Endothelial cell of umbilical vein (primary cell): ENCODE measurements at regions not wholly inside any gene's neighbourhood (a gene's known extent, or its start where the extent isn't known, plus 50 kb on each side); places are given as distances from the start of the nearest gene placed in this dataset.

Experiments
- BruUV-seq: library from RNA; stranded (reverse); fragments of 400-500 nt; replicated peaks from 2 replicates; lab custom pipeline; 2021; lab: Mats Ljungman, UMichigan
- CTCF ChIA-PET: fragments of 300-600, 350-600 bp; sonication (Branson Sonifier 250); formaldehyde crosslinking; loops from one replicate; lab custom pipeline; 2021; ENCODE audit warnings: antibody characterized with exemption, inconsistent platforms; lab: Charles Lee
- POLR2A ChIA-PET: fragments of 300-600, 350-600 bp; sonication (Branson Sonifier 250); formaldehyde crosslinking; loops from one replicate; lab custom pipeline; 2021; ENCODE audit warnings: antibody characterized with exemption, inconsistent platforms; lab: Charles Lee
- DNase-seq: peaks from one replicate; pipeline ENCODE4 v3.0.0-alpha.2; 2011; ENCODE audit warnings: low read depth, low spot score
- FAIRE-seq: peaks from 2 replicates; lab custom pipeline; 2011; peaks lifted over from hg19 to GRCh38; lab: Jason Lieb, UNC
- H2AFZ ChIP-seq: 2 replicates; pipeline ENCODE4 v1.6.0; 2012; ENCODE audit warnings: low read depth, low read length, control low read depth, inconsistent platforms
- H3K27ac ChIP-seq: 2 replicates; pipeline ENCODE4 v1.5.1; 2011; ENCODE audit warnings: low read depth, mild to moderate bottlenecking, control low read depth, low read length, moderate library complexity; ENCODE audit not compliant: insufficient read depth
- H3K27me3 ChIP-seq, 2 experiments: 2 replicates each; pipeline versions ENCODE4 v1.6.0 to v1.6.1; 2011; ENCODE audit warnings: low read length in 2 of 2, mixed read lengths in 1 of 2; ENCODE audit not compliant: control insufficient read depth in 2 of 2, insufficient read depth in 2 of 2
- H3K36me3 ChIP-seq, 2 experiments: 2 replicates in 1 of 2; 3 replicates in 1 of 2; pipeline ENCODE4 v1.5.1; 2011; ENCODE audit warnings: low read length in 2 of 2, mild to moderate bottlenecking in 1 of 2, moderate library complexity in 1 of 2; ENCODE audit not compliant: control insufficient read depth in 2 of 2, insufficient read depth in 2 of 2; ENCODE audit errors: extremely low read depth in 1 of 2
- H3K4me1 ChIP-seq: 3 replicates; pipeline ENCODE4 v1.5.1; 2011; ENCODE audit warnings: mild to moderate bottlenecking, low read length; ENCODE audit not compliant: control insufficient read depth, insufficient read depth; ENCODE audit errors: extremely low read depth
- H3K4me2 ChIP-seq: 2 replicates; pipeline ENCODE4 v1.6.1; 2011; ENCODE audit warnings: low read length, control low read depth, mixed read lengths; ENCODE audit not compliant: insufficient read depth
- H3K4me3 ChIP-seq, 3 experiments: fragments of 200-600 bp in 1 of 3; sonication (generic), shearing (Covaris generic) in 1 of 3; replicated peaks in 1 of 3; 2 replicates each; pipeline ENCODE4 v1.5.1; 2011 to 2016; ENCODE audit warnings: control low read depth in 3 of 3, low read length in 3 of 3, mild to moderate bottlenecking in 2 of 3, inconsistent platforms in 1 of 3, low read depth in 1 of 3, moderate library complexity in 1 of 3; ENCODE audit not compliant: insufficient read depth in 1 of 3
- H3K79me2 ChIP-seq: 2 replicates; pipeline ENCODE4 v1.6.0; 2012; ENCODE audit warnings: low read length, inconsistent platforms; ENCODE audit not compliant: control insufficient read depth, insufficient read depth
- H3K9ac ChIP-seq: replicated peaks from 2 replicates; pipeline ENCODE3; 2011; ENCODE audit warnings: low read length, control low read depth; ENCODE audit not compliant: insufficient read depth; ENCODE audit errors: extremely low read depth
- H3K9me1 ChIP-seq: replicated peaks from 3 replicates; pipeline ENCODE4 v1.6.0; 2011; ENCODE audit warnings: mild to moderate bottlenecking, low read length; ENCODE audit not compliant: control insufficient read depth, insufficient read depth; ENCODE audit errors: extremely low read depth
- H3K9me3 ChIP-seq: replicated peaks from 2 replicates; pipeline ENCODE4 v1.5.1; 2012; ENCODE audit warnings: low read length, inconsistent platforms; ENCODE audit not compliant: control insufficient read depth, insufficient read depth
- H4K20me1 ChIP-seq: replicated peaks from 2 replicates; pipeline ENCODE3; 2011; ENCODE audit warnings: mild to moderate bottlenecking, low read length; ENCODE audit not compliant: control insufficient read depth, insufficient read depth; ENCODE audit errors: extremely low read depth
- CTCF ChIP-seq, 2 donors: IDR thresholded peaks; 1 replicate in 1 of 2; 2 replicates in 1 of 2; pipeline ENCODE4 v1.5.1; 2011; ENCODE audit warnings: low read length in 2 of 2, mild to moderate bottlenecking in 2 of 2, moderate library complexity in 2 of 2, control low read depth in 1 of 2, inconsistent platforms in 1 of 2, low read depth in 1 of 2; ENCODE audit not compliant: insufficient read depth in 1 of 2; ENCODE audit errors: extremely low read depth in 1 of 2
- EZH2 ChIP-seq: IDR thresholded peaks from 2 replicates; pipeline ENCODE4 v1.6.1; 2012; ENCODE audit warnings: borderline replicate concordance, low read depth, mild to moderate bottlenecking, moderate library complexity, low read length, inconsistent platforms; ENCODE audit not compliant: severe bottlenecking
- FOS ChIP-seq: IDR thresholded peaks from 2 replicates; pipeline ENCODE4 v1.6.1; 2011; ENCODE audit warnings: mild to moderate bottlenecking, low read length, moderate library complexity, borderline replicate concordance; ENCODE audit not compliant: insufficient read depth
- GATA2 ChIP-seq: IDR thresholded peaks from 2 replicates; pipeline ENCODE4 v1.7.0; 2011; ENCODE audit warnings: low read depth, mild to moderate bottlenecking, moderate library complexity, mixed read lengths, low read length; ENCODE audit not compliant: insufficient read length, insufficient read depth
- JUN ChIP-seq: IDR thresholded peaks from 2 replicates; pipeline ENCODE4 v1.6.1; 2011; ENCODE audit warnings: borderline replicate concordance, low read depth; ENCODE audit not compliant: insufficient read length, insufficient read depth
- MAX ChIP-seq: IDR thresholded peaks from 2 replicates; pipeline ENCODE4 v1.6.1; 2011; ENCODE audit not compliant: insufficient read depth, insufficient read length
- MYC ChIP-seq: IDR thresholded peaks from one replicate; pipeline ENCODE4 v1.6.1; 2011; ENCODE audit warnings: mild to moderate bottlenecking, low read depth, low read length
- POLR2A ChIP-seq: IDR thresholded peaks from 2 replicates; pipeline ENCODE4 v1.6.1; 2012; ENCODE audit warnings: low read depth, mild to moderate bottlenecking, control low read depth, low read length
- POLR2AphosphoS5 ChIP-seq: IDR thresholded peaks from 2 replicates; pipeline ENCODE4 v1.6.1; 2012; ENCODE audit warnings: low read depth, mild to moderate bottlenecking, control low read depth, low read length, moderate library complexity; ENCODE audit not compliant: insufficient read depth
- dilution Hi-C: fragments of 300-500 bp; cut with MboI; formaldehyde crosslinking; loops from one replicate; pipeline ENCODE4 v1.15.0; 2019; ENCODE audit warnings: low sequenced_read_pairs; ENCODE audit not compliant: extremely low pct_ligation_motif_present
- intact Hi-C: fragments of 100-400 bp; cut with micrococcal nuclease; formaldehyde crosslinking; loops from one replicate; pipeline ENCODE4 v1.10.0; 2022

- H3K4me3 ChIP-seq, result no peak overlapping the region
- no peaks in the 10 kb centered on the region for H3K79me2 ChIP-seq
- H3K27ac ChIP-seq, result no peak overlapping the region
- H3K9ac ChIP-seq, result no peak overlapping the region
- no peak for DNase-seq
- H4K20me1 ChIP-seq, result no peaks in the 10 kb centered on the region
- ChIA-PET POLR2A (no interaction called here), CTCF (interaction anchor here (1.1 kb wide), 1 partner anchor 200 kb away, joined by 3 read pairs; no protein-coding TSS in a partner anchor)
- TF ChIP-seq FOS (no peak), CTCF (IDR thresholded peaks at IDR 0.05; ENCODE audit: extremely low read depth in 1 of 2, insufficient read depth in 1 of 2, low read depth in 1 of 2, low read length in 2 of 2) (no peak), MAX (no peak), MYC (no peak), POLR2A (no peak), GATA2 (no peak), JUN (no peak), POLR2AphosphoS5 (no peak), EZH2 (no peak)
- no peak overlapping the region for H3K4me2 ChIP-seq
- BruUV-seq, result no TSS peak
- H3K27me3 ChIP-seq, result no peaks in the 10 kb centered on the region
- no peak overlapping the region for H2AFZ ChIP-seq
- dilution Hi-C loops (no loop called here), intact Hi-C loops (no loop called here)
- no peaks in the 10 kb centered on the region for H3K36me3 ChIP-seq
- FAIRE-seq, result no peak
- H3K9me3 ChIP-seq, result peaks cover 2% of the 10 kb centered on the region
- H3K4me1 ChIP-seq, result no peaks in the 10 kb centered on the region
- no peaks in the 10 kb centered on the region for H3K9me1 ChIP-seq
These were observed 777.6 kb upstream of the SOX11 start for GRCh38 chr2:4914551-4914950.
